ENCODE measurements at regions not wholly inside any gene's neighbourhood (a gene's known extent, or its start where the extent isn't known, plus 50 kb on each side); places are given as distances from the start of the nearest gene placed in this dataset.

DNA sequence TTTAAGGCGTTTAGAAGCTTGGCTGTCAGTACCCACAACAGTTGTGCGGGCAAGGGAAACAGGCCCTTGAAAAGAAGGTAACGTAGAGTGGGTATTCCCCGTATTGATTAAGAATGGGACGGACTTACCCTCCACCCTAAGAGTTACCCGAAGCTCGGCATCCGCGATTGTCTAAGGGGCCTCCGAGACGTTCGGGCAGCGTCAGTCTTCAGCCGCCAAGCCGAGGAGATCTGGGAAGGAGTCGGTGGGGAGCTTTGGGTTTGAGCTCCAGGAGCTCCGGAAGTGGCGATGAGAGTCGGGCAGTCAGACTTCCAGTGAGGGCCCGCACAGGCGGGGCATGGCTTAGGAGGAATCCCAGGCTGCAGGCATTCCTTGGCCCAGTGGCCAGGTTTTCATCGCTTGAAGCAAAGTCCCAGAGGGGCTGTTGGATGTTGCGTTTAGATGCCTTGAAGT lies 748.2 kb upstream of the ADGRB3 start:
- TF ChIP-seq CEBPB (IDR thresholded peaks at IDR 0.05) (no peak), REST (IDR thresholded peaks at IDR 0.05; ENCODE audit: low read depth) (no peak), FOXM1 (IDR thresholded peaks at IDR 0.05; ENCODE audit: borderline replicate concordance, low read depth) (no peak), RAD21 (IDR thresholded peaks at IDR 0.05; ENCODE audit: low read depth) (no peak), YY1 (IDR thresholded peaks at IDR 0.05; ENCODE audit: low read depth) (no peak), EP300 (IDR thresholded peaks at IDR 0.05; ENCODE audit: borderline replicate concordance) (no peak), NFIC (IDR thresholded peaks at IDR 0.05) (no peak), EGR1 (IDR thresholded peaks at IDR 0.05) (no peak), TEAD4 (IDR thresholded peaks at IDR 0.05) (no peak), TAF1 (IDR thresholded peaks at IDR 0.05; ENCODE audit: low read depth) (no peak)
- TF ChIP-seq, protein P1, sequence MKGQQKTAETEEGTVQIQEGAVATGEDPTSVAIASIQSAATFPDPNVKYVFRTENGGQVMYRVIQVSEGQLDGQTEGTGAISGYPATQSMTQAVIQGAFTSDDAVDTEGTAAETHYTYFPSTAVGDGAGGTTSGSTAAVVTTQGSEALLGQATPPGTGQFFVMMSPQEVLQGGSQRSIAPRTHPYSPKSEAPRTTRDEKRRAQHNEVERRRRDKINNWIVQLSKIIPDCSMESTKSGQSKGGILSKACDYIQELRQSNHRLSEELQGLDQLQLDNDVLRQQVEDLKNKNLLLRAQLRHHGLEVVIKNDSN (IDR thresholded peaks at IDR 0.05) = no peak
